GM21786 (cell line): ENCODE measurements at regions not wholly inside any gene's neighbourhood (a gene's known extent, or its start where the extent isn't known, plus 50 kb on each side); places are given as distances from the start of the nearest gene placed in this dataset.
A peak's percentile ranks its signal among the peaks of the same experiment; 100 is the strongest.
"Not testable (repeated sequence)": the region's sequence is repeated elsewhere in the genome, so short reads cannot be mapped to it uniquely, and the experiment has no call there.

Experiments
- ATAC-seq: cut with Tn5 transposase; IDR thresholded peaks from one replicate; pipeline ENCODE4 v1.9.1; 2021; ENCODE audit not compliant: unreplicated experiment

DNA sequence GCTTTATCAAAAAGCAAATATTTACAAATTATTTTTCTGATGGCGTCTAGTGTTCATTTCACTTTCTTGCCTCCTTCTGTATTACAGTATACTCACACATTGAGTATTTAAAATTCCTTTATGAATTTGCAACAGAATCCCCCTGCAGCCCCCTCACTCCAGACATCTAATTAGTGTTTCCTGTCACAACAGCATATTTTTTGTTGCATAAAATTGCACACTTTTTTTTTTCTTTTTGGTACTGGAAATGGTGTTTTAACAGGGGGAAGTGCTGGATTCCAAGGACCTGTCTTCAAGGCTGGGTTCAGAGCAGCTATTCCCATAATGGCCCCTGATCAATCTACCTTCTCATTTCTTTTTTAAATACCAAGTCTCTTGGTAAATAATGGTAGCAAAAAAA is 184.3 kb upstream of the HMCN1 start:
- ATAC-seq, result no peak

GRCh38 chr1:185546029-185546428 is 188.2 kb upstream of the HMCN1 start:
- no peak for ATAC-seq

DNA sequence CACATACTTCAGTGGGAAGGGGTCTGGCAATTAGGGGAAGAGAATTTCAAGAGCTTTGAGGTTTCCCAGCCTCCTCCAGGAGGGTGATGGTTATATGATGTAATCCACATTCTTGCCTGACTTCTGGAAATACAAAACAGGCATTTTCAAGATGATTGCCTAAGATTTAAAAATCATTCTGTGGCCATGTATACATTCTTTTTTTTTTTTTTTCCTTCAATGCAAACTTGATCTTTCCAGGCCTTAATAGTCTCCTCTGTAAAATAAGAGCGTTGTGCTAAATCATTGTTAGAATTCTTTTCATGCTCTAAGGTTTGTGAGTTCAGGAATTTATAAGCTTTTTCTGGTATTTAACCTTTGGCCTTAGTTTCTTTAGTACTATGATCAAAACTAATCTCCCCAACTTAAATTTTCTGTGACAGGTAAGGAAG is 192.3 kb upstream of the HMCN1 start:
- no peak for ATAC-seq

GRCh38 chr1:185540295-185540694 is 193.9 kb upstream of the HMCN1 start:
- no peak for ATAC-seq

DNA sequence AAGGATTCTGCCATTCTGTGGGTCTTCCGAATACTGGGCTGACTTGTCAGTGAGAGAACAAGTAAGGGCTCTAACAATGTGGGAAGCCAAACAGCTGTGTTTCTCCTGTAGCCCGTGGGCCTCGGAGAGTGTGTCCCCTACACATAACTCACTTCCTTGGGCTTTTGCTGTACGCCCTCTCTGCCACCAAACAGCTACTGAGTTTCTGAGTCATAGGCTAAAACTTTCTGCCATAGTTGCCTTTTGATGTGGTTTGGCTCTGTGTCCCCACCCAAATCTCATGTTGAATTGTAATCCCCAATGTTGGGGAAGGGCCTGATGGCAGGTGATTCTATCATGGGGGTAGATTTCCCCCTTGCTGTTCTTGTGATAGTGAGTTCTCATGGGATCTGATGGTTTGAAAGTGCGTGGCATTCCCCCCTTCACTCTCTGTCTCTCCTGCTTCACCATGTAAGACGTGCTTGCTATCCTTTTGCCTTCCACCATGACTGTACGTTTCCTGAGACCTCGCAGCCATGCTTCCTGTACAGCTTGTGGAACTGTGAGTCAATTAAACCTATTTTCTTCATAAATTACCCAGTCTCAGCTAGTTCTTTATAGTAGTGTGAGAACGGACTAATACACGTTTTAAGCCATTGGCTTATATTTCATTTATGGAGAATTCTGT is 194.8 kb upstream of the HMCN1 start:
- no peak for ATAC-seq

DNA sequence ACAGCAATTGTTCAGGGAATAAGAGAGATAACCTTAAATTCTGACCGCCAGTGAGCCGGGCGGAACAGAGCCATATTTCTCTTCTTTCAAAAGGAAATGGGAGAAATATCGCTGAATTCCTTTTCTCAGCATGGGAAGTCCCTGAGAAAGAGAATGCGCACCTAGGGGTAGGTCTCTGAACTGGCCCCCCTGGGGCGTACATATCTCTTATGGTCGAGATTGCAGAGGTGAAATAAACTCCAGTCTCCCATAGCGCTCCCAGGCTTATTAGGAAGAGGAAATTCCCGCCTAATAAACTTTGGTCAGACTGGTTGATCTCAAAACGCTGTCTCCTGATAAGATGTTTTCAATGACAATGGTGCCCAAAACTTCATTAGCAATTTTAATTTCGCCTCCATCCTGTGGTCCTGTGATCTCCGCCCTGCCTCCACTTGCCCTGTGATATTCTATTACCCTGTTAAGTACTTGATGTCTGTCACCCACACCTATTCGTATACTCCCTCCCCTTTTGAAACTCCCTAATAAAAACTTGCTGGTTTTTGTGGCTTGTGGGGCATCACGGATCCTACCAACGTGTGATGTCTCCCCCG is 195.8 kb upstream of the HMCN1 start:
- not testable (repeated sequence) for ATAC-seq

DNA sequence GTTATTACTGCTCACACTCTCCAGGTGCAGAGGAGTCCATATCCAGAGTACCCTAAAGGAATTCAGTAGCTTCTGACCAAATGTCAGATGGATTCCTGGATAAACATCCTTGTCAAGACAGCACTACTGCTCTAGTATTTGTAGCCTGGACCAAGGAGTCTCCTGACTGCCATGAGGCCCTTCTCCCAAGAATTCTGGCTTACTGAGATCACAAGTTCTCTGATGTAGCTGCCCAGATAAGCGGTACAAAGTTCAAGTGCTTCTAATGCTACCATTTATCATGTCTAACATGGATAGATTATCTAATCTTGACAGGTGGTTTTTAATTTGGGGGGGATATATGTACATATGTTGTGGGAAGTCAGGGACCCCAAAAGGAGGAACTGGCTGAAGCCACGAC is 196.6 kb upstream of the HMCN1 start:
- no peak for ATAC-seq

- no peak for ATAC-seq
Observed at GRCh38 chr1:185536165-185536920, 197.8 kb upstream of the HMCN1 start.

DNA sequence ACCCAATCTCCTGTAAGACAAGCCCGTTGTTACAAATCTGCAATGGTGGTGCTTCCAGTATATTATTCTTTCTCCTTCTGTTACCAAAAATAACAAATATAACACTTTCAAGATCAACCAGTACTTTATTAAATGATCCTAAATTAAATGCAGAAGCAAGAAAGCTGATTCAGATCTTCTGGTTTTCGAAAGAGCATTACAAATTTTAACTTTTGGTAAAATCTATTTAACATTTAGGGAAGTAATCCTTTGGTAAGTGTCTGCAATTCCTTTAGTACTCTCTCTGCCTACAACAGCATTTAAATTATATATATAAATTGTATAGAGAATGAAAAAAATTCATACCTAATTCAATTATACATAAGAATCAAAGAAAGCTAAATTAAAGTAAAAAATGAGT is 198.6 kb upstream of the HMCN1 start:
- ATAC-seq, result no peak

DNA sequence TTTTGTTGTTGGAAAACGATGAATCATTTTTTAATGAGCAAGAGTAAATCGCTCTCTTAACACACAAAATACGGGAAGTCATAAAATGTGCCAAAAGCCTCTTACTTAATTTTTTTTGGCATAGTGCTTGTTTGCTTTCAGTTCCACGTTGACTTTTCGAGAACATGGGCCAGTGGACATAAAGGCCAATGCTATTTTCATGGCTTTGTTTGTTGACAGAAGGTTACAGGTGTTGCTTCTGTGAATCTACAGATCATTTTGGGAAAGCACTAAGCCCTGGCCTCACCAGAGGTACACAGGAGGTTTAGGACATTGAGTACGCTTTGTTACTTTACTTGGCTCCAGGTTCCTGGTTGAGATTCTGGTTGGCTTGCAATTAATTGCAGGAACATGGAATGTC is 199.4 kb upstream of the HMCN1 start:
- no peak for ATAC-seq

DNA sequence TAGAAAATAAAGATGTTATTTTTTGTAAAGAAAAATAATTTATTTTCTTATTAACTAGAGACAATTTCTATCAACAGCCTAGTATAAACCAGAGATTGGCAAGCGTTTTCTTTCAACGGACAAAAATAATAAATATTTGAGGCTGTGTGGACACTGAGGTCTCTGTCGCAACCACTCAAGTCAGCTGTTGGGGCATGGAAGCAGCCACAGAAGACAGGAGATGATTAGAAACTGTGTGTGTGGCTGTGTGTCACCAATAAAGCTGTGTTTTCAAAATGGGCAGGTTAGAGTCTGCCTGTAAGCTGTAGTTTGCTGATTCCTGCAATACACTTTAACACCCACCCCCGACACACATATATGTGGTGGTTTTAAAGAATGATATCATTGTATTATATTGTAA is 200.6 kb upstream of the HMCN1 start:
- no peak for ATAC-seq

DNA sequence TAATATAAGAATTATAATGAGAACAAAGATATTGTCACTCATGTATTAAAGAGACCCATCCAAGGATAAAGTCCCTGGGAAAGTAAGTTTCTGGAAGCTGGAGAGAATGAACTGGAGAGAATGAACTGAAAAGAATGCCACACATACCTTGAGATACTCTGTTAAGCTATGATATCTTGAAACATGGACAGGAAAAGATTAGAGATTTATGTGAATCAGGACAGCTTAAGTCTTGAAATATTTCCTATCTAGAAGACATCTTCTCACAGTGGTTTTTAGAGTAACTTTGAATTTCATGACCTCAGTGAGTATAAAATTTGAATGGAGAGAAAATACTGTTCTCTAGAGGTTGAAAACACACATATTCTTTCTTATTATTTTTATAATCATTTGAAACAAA is 201.3 kb upstream of the HMCN1 start:
- no peak for ATAC-seq

GRCh38 chr1:185531838-185532237 is 202.4 kb upstream of the HMCN1 start:
- no peak for ATAC-seq

DNA sequence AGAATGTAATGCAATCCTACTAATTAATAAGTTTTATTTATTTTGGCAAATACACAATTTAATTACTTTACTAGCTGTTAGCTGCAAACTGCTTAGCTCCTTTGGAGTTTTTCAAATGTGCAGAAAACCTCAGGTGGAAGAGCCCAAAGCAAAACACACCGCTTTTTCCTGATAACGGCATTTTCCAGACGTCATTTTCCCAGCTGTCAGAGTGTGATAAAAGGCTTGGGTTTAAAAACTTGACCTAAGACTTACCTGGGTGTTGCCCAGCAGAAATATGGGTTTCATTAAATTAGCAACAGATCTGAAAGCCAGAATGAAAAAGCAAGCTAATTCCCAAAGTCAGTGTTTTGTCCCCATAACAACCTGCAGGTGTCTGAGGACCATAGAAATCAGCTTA is 204.0 kb upstream of the HMCN1 start:
- no peak for ATAC-seq

DNA sequence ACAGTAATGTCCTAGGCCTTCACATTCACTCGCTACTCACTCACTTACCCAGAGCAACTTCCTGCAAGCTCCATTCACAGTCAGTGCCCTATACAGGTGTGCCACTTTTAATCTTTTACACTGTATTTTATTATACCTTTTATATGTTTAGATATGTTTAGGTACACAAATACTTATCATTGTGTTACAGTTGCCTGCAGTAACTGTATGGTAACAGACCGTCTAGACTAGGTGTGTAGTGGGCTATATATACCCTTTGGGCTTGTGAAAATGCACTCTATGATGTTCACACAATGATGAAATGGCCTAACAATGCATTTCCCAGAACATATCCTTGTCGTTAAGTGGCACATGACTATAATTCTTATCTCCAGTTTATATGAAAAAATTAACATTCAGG is 204.5 kb upstream of the HMCN1 start:
- no peak for ATAC-seq

GRCh38 chr1:185528084-185528676 is 206.0 kb upstream of the HMCN1 start:
- no peak for ATAC-seq

DNA sequence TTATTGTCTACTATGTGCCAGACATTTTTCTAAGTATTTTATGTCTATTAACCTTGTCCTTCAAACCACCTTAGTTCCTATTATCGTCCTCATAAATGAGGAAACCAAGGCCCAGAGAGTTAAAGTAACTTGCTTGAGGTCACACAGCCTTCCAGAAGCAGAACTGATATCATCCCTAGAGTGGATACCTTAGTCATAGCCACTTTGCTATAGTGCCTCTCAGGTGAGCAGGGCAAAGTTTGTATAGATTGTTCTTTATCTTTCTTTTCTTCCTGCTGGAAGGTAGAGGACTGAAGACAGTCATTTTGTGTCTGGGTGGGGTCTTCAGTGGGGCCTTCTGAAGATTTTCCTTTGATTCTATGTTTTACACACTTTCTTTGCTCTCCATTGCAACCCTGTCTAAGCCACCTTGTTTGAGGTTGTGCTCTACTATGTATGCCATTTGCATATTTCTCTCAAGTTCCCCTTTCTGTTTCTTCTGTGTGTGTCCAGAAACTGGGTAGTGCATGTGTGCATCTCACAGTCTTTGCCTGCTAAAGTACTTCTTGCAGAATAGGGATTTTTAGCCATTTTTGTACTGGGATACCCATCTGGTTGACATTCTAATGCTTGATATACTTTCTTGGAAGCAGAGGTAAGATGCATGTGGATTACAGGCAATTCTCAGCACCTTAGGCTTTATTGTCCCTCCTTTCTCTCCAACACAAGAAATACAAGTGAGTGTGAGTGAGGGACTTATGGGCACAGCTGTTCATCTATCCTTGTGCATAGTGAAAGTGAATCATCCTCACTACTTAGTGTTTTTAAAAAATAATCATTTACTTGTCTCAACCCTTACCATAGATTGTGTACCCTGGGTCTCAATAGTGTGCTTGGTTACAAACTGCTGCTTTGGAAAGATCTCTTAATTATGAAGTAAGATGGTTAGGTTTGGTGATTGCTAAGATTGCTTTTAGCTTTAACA is 207.6 kb upstream of the HMCN1 start:
- peak; percentile 100 for ATAC-seq

GRCh38 chr1:185520188-185520920 is 203.3 kb upstream of the IVNS1ABP start:
- ATAC-seq, result peak; percentile 78

- ATAC-seq, result no peak
Observed at GRCh38 chr1:185517808-185518419, 200.9 kb upstream of the IVNS1ABP start.

DNA sequence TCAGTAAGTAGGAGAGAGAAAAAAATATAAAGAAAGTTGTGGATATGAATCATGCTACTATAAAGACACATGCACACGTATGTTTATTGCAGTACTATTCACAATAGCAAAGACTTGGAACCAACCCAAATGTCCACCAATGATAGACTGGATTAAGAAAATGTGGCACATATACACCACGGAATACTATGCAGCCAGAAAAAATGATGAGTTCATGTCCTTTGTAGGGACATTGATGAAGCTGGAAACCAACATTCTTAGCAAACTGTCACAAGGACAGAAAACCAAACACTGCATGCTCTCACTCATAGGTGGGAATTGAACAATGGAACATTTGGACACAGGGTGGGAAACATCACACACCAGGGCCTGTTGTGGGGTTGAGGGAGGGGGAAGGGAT is 200.3 kb upstream of the IVNS1ABP start:
- not testable (repeated sequence) for ATAC-seq
